ENCODE measurements at regions not wholly inside any gene's neighbourhood (a gene's known extent, or its start where the extent isn't known, plus 50 kb on each side); places are given as distances from the start of the nearest gene placed in this dataset.
"Not testable (repeated sequence)": the region's sequence is repeated elsewhere in the genome, so short reads cannot be mapped to it uniquely, and the experiment has no call there.

DNA sequence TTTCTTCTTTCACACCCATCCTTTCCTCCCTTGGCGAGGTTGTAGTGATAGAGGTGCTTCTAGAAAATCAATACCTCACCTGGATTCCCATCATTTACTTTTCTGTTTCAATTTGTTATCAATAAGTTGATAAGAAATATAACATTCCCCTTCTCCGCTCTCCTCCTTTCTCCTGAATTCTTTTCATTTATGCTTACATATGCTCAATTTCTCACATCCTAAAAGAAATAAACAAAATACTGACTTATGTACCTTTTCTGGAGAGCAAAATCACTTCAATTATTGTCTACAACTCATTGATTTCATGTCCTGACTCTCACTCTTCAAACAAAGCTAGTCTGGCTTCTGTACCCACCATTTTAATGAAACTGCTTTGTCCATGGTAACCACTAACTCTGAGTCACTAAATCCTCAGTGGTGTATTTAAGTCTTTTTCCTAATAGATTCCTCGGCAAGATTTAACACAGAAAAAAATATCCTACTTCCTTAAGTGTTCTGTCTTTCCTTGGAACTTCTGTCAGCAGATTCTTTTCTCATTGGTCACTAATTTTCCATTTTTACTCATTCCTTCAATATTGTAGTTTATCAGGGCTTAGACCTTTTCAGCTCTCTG, 289.6 kb downstream of the RFPL4B start:
- no peak for DNase-seq (ENCODE audit: insufficient read length, low spot score)
- no peak for FAIRE-seq

DNA sequence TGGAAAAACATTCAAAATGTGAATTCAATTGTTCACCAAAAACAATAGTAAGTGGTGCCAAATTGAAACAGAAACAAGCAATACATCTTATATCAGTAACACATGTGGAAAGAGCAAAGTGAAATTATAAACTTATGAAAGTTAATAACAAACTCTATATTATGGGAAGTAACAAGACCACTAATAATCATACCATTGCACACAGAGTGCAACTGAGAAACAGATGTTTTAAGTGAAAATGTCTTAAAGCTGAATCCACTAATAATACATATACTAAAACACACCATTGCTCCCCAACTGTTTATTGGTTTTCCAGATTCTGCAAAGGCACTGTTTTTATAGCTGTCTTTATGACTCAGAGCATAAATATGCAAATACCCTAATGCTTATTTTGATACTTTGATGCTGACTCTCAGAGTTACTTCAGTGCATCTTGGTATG, 292.3 kb downstream of the RFPL4B start:
- DNase-seq (ENCODE audit: insufficient read length, low spot score) (no peak), FAIRE-seq (no peak)

DNA sequence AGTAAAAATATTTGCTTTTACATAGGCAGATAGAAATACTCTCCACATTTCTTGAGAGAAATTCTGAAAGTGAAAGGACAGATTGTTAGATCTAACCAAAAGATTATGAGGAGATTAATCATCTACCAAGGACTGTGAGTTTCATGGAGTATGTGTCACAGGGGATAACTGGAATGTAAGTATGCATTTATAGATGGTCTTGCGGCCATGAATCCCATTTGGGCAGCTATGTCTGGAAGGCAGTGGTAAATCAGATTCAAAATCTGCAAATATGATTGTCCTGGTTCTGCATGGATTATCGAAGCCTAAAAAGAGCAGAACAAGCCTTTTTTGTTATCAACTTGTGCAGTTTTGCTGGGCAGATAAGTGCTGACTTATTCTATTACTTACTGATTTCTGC, 293.8 kb downstream of the RFPL4B start:
- DNase-seq (ENCODE audit: insufficient read length, low spot score) (no peak), FAIRE-seq (no peak)

DNA sequence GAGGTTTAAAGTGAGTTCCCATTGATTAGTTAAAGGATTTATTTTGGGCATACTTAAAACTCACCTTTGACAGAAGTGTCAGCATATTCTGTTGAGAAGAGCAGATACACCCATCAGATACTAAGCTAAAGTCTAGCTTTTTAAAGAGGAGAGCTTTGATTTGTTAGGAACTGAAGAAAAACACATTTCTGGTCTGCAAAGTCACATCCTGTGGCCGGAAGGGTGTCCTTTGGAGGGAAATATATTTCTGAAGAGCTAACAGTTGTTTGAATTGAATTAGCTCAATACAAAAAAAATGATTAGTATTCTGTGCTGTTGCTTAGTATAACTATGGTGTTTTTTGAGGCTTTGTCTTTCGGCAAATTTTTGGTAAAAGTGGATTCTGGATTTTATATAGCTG, 302.7 kb downstream of the RFPL4B start:
- no peak for DNase-seq (ENCODE audit: insufficient read length, low spot score)
- no peak for FAIRE-seq

DNA sequence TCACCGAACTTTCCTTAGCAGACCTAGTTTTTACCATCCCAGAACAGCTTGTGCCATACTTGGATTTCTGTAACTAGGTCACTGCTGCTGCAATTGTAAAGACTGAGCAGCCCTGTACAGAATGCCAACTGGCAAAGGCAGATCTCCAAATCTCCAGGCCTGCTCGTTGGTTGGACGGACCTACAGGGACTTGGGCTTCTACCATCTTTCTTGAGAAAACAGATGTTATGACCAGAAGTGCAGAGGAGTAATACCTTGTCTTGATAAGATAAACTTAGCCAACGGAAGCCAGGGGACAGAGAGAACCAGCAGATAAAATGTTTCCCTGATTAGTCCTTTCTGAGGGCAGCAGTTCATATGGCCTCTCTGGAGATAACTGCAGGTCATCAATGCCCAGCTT, 304.1 kb downstream of the RFPL4B start:
- DNase-seq (ENCODE audit: insufficient read length, low spot score), result no peak
- no peak for FAIRE-seq

DNA sequence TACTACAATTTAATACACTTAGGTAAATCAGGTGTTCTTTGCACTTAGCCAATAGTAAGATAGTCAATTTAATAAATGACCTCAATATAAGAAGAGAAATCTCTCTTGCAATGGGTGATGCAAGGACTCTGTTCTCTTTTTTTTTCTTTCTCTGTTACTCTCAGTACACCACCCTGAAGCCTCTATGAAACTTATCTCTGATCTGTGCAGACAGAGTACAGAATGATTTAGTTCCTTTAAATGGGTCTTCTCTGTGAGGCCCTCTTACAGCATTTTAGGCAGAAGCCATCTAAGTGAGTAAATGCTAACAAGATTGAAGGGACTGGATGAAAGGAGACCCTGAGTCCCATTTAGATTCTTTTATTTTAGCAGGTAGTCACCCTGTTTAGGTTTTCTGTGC, 312.8 kb downstream of the RFPL4B start:
- FAIRE-seq, result no peak
- DNase-seq (ENCODE audit: insufficient read length, low spot score), result no peak

DNA sequence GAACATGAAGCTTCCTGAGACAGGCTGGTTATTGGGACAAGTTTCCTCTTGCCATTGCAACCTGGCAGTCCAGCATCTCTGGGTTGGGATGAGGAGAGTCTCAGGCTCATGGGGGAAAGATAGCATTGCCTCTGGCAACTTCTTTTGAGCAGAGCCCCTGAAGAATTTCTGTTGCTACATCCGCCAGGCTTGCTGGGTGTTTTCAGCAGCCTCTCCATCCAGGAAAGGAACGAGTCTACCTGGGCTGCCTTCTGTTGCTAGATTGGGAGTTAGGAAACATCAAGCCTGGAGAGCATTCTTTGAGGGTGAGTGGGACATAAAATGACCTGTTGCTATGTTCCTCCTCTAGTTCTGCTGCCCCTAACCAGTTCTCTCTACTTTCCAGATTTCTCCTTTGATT, 313.5 kb downstream of the RFPL4B start:
- no peak for FAIRE-seq
- DNase-seq (ENCODE audit: insufficient read length, low spot score), result no peak

DNA sequence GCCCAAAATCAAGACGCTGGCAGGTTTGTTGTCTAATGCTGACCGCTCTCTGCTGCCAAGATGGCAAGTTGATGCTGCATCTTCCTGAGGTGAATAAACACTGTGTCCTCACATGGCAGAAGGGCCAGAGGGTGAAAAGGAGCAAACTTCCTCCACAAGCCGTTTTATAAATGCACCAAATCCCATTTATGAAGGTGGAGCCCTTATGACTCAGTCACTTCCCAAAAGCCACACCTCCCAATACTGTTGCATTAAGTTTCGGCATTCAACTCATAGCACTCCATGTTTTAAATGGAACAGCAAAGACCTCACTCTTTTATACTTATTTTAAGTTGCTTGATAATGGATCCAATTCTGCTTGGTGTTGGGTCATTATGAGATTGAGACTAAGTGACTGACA, 316.6 kb downstream of the RFPL4B start:
- FAIRE-seq, result no peak

DNA sequence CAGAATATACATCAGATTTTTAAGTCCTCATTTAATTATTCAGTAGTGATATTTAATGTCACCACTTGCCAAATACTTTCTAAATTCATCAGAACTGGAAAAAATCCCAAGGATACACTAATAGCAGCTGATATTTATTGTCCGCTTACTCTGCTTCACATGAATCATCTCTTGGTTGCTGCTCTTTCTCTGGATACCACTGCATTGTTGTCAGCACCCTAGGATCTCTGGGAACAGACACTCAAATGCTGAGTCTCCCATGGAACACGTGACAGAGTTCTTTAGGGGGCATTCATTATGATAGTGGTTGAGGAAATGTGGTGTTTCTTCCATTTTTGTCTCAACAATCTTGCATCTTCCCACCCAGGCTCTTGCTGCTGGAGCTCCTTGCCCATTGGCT, 318.0 kb downstream of the RFPL4B start:
- FAIRE-seq (no peak), DNase-seq (ENCODE audit: insufficient read length, low spot score) (no peak)

More for the DNA sequence above, 316.6 kb downstream of the RFPL4B start:
- no peak for DNase-seq (ENCODE audit: insufficient read length, low spot score)

DNA sequence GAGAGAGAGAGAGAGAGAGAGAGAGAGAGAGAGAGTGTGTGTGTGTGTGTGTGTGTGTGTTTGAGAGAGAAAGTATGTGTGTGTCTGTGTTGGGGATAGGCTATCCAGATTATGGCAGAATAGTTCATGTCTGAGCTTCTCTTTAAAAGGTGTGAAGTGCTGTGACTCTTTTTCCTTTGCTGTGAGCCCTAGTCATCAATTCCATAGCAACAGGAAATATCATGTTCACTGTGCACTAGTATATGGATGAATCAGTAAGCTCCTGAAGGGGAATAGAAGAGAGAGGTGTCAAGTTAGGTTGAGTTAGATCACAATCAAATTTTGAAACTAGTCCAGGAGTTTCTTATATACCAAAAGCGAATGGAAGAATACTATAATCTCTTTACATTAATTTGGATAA, 318.7 kb downstream of the RFPL4B start:
- no peak for FAIRE-seq
- no peak for DNase-seq (ENCODE audit: insufficient read length, low spot score)

DNA sequence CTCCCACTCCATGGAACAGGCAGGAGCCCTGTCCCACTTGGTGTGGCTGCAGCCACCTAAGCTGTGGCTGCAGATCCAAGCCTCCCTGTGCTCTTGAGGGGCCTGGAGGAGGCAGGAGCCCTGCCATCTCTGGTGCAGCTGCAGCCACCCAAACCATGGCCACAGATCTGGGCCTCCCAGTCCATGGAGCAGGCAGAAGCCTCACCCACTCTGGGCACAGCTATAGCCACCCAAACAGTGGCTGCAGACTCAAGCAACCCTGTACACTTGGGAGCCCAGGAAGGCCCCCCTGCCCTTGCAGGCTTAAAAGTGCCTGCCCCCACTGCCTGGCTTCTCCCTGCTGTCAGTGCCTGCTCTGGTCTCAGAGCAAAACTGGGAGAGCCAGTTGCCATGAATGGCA, 320.3 kb downstream of the RFPL4B start:
- FAIRE-seq (no peak), DNase-seq (ENCODE audit: insufficient read length, low spot score) (no peak)

DNA sequence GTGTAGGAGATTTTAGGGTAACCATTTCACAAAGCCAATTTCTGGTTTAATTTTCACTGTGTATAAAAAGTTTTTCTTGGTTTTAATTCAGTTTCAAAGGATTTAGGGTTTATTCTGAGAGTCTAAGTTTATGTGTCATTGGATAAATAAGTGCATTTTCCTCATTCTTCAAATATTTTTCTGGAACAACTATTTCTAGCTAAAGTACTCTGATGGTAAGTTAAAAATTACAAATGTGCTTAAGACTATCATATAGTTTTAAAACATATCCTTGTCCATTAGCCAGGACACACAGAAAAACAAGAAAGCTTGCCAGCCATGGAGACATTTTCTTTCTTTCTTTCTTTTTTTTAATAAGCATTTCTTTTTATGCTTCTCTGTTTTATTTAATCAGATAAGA, 333.0 kb downstream of the RFPL4B start:
- DNase-seq (ENCODE audit: insufficient read length, low spot score), result no peak
- FAIRE-seq, result no peak

DNA sequence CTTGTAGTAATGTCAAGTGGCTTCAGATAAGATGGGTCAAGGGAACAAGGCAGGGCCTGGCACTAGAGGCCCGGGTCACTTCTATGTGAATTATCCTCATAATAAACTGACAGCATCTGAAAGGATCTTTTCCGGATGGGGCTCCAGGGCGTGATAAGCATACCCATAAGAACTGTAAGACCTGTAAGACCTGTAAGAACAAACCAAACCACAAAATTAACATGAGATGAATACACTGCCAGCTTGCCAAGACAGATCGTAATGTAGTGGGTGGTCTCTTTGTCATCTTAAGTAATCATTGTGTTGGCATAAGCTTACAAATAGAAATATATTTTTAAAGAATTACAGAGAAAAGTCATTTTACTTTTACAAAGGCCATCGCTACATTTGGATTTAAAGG, 334.9 kb downstream of the RFPL4B start:
- no peak for FAIRE-seq
- no peak for DNase-seq (ENCODE audit: insufficient read length, low spot score)

DNA sequence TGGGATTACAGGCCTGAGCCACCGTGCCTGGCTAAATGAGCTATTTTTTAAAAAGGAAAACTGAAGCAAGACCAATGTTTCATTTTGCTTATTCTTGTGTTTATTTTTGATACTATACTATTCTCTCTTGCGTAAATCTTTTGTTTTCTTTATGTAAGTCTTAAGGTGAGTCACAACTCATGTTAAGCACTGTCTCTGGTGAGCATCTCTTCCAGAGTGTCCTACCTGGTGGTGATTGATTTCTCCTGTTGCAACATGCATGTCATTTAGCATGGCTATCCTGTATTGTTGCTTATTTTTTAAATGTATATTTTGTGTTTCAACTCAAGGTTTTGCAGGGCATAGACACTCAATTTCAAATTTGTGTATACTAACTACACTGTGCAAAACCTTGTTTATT, 336.0 kb downstream of the RFPL4B start:
- no peak for DNase-seq (ENCODE audit: insufficient read length, low spot score)
- FAIRE-seq, result no peak

DNA sequence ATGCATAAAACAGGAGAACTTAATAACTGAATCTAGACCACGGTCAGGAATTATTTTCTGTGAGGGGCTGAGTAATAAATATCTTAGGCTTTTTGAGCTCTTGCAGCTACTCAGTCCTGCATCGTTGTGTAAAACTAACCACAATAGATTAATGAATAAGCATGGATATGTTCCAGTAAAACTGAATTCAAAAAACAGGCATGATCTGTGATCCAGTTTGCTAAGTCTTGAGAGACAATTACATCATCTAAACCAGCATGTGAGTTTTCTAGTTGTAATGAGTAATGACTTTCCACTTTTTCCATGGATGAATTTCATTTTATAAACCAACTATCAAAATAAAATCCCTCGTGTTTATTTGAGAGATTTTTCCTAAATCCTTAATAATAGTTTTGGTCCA, 336.8 kb downstream of the RFPL4B start:
- DNase-seq (ENCODE audit: insufficient read length, low spot score) (no peak), FAIRE-seq (no peak)

DNA sequence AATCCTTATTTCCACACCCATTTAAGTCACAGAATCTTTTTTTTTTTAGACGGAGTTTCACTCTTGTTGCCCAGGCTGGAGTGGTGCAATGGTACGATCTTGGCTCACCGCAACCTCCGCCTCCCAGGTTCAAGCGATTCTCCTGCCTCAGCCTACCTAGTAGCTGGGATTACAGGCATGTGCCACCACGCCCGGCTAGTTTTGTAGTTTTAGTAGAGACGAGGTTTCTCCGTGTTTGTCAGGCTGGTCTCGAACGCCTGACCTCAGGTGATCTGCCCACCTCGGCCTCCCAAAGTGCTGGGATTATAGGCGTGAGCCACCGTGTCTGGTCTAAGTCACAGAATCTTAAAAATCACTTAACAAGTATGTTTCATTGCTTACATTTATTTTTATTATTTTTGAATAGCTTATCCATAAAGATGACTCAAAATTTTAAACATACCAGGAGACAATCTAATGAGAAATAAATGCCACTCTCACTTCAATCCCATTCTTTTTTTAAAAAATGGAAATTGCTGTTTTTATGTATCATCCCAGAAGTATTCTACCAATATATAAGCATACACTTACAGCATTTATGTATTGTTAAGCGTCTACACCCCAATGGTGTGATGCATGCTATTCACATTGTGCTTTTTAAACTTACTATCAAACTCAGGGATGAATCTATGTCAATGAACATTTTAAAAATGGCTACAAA, 338.5 kb downstream of the RFPL4B start:
- not testable (repeated sequence) for FAIRE-seq; DNase-seq (ENCODE audit: insufficient read length, low spot score)

DNA sequence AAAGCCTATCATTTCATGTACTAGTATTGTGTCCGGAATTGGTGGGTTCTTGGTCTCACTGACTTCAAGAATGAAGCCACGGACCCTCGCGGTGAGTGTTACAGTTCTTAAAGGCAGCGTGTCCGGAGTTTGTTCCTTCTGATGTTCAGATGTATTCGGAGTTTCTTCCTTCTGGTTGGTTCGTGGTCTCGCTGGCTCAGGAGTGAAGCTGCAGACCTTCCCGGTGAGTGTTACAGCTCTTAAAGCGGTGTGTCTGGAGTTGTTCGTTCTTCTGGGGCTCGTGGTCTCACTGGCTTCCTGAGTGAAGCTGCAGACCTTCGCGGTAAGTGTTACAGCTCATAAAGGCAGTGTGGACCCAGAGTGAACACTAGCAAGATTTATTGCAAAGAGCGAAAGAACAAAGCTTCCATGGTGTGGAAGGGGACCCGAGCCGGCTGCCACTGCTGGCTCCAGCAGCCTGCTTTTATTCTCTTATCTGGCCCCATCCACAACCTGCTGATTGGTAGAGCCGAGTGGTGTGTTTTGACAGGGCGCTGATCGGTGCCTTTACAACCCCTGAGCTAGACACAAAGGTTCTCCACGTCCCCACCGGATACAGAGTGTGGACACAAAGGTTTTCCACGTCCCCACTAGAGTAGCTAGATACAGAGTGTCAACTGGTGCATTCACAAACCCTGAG, 341.5 kb downstream of the RFPL4B start:
- FAIRE-seq; DNase-seq (ENCODE audit: insufficient read length, low spot score): not testable (repeated sequence)

DNA sequence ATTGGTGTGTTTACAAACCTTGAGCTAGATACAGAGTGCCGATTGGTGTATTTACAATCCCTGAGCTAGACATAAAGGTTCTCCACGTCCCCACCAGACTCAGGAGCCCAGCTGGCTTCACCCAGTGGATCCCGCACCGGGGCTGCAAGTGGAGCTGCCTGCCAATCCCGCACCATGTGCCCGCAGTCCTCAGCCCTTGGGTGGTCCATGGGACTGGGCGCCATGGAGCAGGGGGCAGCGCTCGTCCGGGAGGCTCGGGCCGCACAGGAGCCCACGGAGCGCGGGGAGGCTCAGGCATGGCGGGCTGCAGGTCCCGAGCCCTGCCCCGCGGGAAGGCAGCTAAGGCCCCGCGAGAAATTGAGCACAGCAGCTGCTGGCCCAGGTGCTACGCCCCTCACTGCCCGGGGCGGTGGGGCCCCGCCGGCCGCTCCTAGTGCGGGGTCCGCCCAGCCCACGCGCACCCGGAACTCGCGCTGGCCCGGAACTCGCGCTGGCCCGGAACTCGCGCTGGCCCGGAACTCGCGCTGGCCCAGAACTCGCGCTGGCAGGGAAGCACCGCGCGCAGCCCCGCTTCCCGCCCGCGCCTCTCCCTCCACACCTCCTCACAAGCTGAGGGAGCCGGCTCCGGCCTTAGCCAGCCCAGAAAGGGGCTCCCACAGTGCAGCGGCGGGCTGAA, 342.2 kb downstream of the RFPL4B start:
- not testable (repeated sequence) for FAIRE-seq; DNase-seq (ENCODE audit: insufficient read length, low spot score)

DNA sequence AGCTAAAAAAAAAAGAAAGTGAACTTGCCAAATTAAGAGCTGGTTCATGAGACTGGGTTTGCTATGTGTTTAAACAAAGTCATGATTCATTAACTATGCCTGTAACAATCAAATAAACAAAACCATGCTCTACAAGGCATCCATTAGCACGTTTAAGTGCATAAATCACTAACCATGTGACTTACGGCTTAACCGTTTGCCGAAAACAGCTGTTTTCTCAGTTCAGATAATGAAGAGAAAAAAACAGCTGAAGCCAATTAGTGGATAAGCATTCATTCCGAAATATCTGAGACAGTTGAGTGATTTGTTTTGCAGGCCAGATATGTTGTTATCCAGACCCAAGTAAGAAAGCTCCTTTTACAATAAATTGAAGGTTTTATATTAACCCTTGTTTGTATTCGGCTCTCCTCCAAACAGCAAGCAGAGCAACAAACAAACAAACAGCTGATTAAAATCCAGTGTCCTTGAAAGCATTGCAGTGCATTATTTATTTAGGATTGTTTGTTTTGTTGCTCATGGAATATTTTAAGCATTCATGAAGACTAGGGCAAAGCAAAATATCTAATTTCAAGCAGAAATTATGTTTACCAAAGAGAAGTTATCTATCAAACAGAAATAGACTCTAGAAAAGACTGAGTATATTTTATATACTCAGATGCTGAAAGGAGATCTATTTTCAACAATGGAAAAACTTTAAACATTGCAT, 343.5 kb downstream of the RFPL4B start:
- FAIRE-seq (no peak), DNase-seq (ENCODE audit: insufficient read length, low spot score) (no peak)

DNA sequence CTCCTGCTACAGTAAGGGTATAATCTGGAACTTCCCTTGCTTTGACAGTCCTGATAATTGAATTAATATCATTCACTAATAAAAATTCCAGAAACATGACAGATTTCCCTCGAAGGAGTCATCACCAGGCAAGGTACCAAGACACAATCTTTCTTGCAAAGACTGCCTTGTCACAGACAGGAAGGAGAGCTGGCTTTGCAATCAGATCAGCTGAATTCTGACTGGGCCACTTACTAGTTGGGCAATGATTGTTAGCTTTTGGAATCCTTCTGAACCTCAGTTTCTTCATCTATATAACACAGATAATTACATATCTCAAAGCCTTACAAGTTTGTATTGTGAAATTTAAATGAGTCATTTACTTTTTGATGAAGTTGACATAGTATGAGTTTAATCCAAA, 344.2 kb downstream of the RFPL4B start:
- no peak for FAIRE-seq
- DNase-seq (ENCODE audit: insufficient read length, low spot score), result no peak

DNA sequence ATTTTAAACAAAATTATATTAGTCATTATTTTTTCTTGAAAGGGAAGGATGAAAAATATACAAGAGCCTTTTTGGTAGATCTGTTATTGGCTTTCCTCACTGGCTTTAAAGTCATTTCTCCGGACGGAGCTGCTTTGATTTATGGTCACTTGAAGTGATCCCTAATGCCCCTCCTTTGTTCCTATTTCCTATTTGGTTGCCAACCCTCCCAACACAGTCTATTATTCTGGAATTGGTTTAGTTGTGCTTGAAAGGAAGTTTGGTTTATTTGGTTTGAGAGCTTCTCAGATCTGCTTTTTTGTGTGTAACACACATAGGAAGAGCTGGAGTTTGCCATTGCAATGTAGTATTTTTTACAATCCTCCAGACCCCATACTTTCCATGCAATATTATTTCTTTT, 347.9 kb downstream of the RFPL4B start:
- FAIRE-seq, result no peak
- no peak for DNase-seq (ENCODE audit: insufficient read length, low spot score)

Measured in GM19239 (cell line).